PFSK-1 (cell line): ENCODE measurements at regions not wholly inside any gene's neighbourhood (a gene's known extent, or its start where the extent isn't known, plus 50 kb on each side); places are given as distances from the start of the nearest gene placed in this dataset.

Experiments
- FOXP2 ChIP-seq: optimal IDR thresholded peaks from 2 replicates; pipeline ENCODE3; 2011; ENCODE audit warnings: borderline replicate concordance, control low read depth, inconsistent platforms; ENCODE audit not compliant: insufficient read depth; ENCODE audit errors: extremely low read length, extremely low read depth
- POLR2AphosphoS5 ChIP-seq: IDR thresholded peaks from 2 replicates; pipeline ENCODE4 v1.6.1; 2012; ENCODE audit warnings: low read depth, mild to moderate bottlenecking, control low read depth, low read length, moderate library complexity
- REST ChIP-seq, 2 experiments: IDR thresholded peaks; 2 replicates each; pipeline versions ENCODE4 v1.6.1 to v1.8.0; 2011 to 2012; ENCODE audit warnings: low read depth in 2 of 2, low read length in 2 of 2, control low read depth in 1 of 2, inconsistent platforms in 1 of 2, mild to moderate bottlenecking in 1 of 2, moderate library complexity in 1 of 2; ENCODE audit not compliant: insufficient read depth in 1 of 2
- SIN3A ChIP-seq: IDR thresholded peaks from 2 replicates; pipeline ENCODE4 v1.6.1; 2012; ENCODE audit warnings: mild to moderate bottlenecking, low read length, moderate library complexity, borderline replicate concordance; ENCODE audit not compliant: insufficient read depth
- TAF1 ChIP-seq: IDR thresholded peaks from 2 replicates; pipeline ENCODE4 v1.6.1; 2012; ENCODE audit warnings: low read length, control low read depth, borderline replicate concordance; ENCODE audit not compliant: insufficient read depth

- TF ChIP-seq TAF1 = no peak
- TF ChIP-seq POLR2AphosphoS5 = no peak
- no peak for TF ChIP-seq REST (IDR thresholded peaks at IDR 0.05; ENCODE audit: insufficient read depth in 1 of 2, low read depth in 2 of 2, low read length in 2 of 2)
- no peak for TF ChIP-seq FOXP2
- no peak for TF ChIP-seq SIN3A
Measured at GRCh38 chr7:153564391-153564790, 487.8 kb upstream of the DPP6 start.

DNA sequence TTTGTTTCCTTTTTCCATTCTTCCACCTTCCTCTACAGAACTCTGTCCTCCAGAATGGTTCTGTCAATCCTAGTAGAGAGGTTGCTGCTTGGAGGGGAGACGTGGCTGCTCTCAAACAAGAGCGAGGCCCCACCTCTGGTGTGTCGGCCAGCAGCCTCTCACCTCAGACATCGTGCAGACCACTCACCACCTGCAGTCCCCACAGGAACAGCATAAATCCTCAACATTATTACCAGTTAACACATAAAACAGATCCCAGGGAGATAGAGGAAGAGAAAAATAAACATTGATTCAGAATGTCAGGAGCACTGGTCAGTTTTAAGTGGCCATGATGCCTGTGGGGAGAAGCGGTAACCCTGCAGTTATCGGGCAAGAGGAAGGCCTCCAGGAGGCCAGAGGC is 485.9 kb upstream of the DPP6 start:
- TF ChIP-seq REST (IDR thresholded peaks at IDR 0.05; ENCODE audit: insufficient read depth in 1 of 2, low read depth in 2 of 2, low read length in 2 of 2) = no peak
- no peak for TF ChIP-seq TAF1
- no peak for TF ChIP-seq POLR2AphosphoS5
- no peak for TF ChIP-seq SIN3A
- no peak for TF ChIP-seq FOXP2

DNA sequence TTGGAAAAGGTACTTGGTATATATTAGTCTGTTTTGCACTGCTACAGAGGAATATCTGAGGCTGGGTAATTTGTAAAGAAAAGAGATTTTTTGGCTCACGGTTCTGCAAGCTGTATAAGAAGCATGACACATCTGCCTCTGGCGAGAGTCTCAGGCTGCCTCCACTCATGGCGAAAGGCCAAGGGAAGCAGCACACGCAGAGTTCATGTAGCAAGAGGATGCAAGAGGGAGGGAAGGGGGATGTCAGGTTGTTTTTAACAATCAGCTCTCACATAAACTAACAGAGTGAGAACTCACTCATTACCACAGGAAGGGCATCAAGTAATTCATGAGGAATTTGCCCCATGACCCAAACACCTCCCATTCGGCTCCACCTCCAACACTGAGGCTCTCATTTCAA is 484.8 kb upstream of the DPP6 start:
- TF ChIP-seq POLR2AphosphoS5 (no peak), TAF1 (no peak), SIN3A (no peak), REST (IDR thresholded peaks at IDR 0.05; ENCODE audit: insufficient read depth in 1 of 2, low read depth in 2 of 2, low read length in 2 of 2) (no peak), FOXP2 (no peak)

- TF ChIP-seq SIN3A (no peak), POLR2AphosphoS5 (no peak), TAF1 (no peak), REST (IDR thresholded peaks at IDR 0.05; ENCODE audit: insufficient read depth in 1 of 2, low read depth in 2 of 2, low read length in 2 of 2) (no peak), FOXP2 (no peak)
Measured at GRCh38 chr7:153576096-153576495, 476.1 kb upstream of the DPP6 start.

DNA sequence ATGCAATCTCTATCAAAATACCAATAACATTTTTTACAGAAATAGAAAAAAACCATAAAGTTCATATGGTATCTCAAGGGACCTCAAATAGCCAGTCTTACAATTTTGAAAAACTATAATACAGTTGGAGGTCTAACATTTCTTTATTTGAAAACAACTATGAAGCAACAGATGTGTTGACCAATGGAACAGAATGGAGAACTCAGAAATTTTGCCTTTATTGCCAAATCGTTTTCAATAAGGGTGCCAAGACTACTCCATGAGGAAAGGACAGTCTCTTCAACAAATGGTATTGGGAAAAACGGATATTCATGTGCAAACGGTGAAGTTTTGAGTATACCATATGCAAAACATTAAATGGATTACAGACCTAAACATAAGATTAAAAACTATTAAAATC is 470.8 kb upstream of the DPP6 start:
- TF ChIP-seq REST (IDR thresholded peaks at IDR 0.05; ENCODE audit: insufficient read depth in 1 of 2, low read depth in 2 of 2, low read length in 2 of 2) (no peak), FOXP2 (no peak), TAF1 (no peak), POLR2AphosphoS5 (no peak), SIN3A (no peak)
